GM10266 (cell line): ENCODE measurements at regions not wholly inside any gene's neighbourhood (a gene's known extent, or its start where the extent isn't known, plus 50 kb on each side); places are given as distances from the start of the nearest gene placed in this dataset.
"Not testable (repeated sequence)": the region's sequence is repeated elsewhere in the genome, so short reads cannot be mapped to it uniquely, and the experiment has no call there.

Experiments used
- DNase-seq: peaks from one replicate; pipeline ENCODE4 v3.0.0; 2012; ENCODE audit errors: extremely low spot score
- TF ChIP-seq, protein P1 (sequence below): IDR thresholded peaks from 2 replicates; pipeline ENCODE4 v1.5.1; 2012; ENCODE audit warnings: mild to moderate bottlenecking, low read depth; ENCODE audit not compliant: control insufficient read depth, insufficient read depth; ENCODE audit errors: missing control alignments

DNA sequence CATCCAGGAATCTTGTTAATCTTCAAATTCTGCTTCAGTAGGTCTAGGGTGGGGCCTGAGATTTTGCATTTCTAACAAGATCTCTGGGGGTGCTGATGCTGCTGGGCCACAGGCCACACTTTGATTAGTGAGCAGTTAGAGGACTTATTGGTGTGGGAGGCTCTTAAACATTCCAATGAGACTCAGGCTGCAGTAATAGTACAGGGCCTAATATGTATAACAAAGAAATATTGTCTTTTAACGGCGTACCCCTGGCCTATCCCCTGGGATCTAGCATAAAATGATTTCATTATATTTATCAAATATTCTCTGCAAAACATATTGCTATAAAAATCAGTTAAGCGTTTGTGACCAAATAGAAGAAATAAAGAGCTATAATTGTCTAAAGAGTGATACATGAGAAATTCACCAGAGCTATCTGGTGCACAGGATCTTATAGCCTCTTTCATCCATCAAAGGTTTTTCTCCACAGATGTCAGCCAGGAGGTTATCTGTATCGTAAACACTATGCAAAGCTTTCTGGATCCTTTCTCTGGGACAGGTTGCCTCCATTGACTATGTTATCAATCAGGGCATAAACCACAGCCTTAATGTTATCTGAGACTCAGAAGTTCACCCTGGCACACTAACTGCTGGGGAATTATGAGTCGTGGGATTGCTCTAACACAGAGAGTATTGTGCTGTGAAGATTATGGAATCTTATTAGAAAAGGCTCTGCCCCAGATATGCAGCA, 488.5 kb upstream of the MAP3K7 start:
- TF ChIP-seq, protein P1, sequence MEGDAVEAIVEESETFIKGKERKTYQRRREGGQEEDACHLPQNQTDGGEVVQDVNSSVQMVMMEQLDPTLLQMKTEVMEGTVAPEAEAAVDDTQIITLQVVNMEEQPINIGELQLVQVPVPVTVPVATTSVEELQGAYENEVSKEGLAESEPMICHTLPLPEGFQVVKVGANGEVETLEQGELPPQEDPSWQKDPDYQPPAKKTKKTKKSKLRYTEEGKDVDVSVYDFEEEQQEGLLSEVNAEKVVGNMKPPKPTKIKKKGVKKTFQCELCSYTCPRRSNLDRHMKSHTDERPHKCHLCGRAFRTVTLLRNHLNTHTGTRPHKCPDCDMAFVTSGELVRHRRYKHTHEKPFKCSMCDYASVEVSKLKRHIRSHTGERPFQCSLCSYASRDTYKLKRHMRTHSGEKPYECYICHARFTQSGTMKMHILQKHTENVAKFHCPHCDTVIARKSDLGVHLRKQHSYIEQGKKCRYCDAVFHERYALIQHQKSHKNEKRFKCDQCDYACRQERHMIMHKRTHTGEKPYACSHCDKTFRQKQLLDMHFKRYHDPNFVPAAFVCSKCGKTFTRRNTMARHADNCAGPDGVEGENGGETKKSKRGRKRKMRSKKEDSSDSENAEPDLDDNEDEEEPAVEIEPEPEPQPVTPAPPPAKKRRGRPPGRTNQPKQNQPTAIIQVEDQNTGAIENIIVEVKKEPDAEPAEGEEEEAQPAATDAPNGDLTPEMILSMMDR: no peak
- no peak for DNase-seq

- no peak for DNase-seq
- TF ChIP-seq, protein P1: no peak
Observed at GRCh38 chr6:91063362-91063761, 476.5 kb upstream of the MAP3K7 start.

GRCh38 chr6:91057689-91058088, 470.8 kb upstream of the MAP3K7 start:
- TF ChIP-seq, protein P1: no peak

DNA sequence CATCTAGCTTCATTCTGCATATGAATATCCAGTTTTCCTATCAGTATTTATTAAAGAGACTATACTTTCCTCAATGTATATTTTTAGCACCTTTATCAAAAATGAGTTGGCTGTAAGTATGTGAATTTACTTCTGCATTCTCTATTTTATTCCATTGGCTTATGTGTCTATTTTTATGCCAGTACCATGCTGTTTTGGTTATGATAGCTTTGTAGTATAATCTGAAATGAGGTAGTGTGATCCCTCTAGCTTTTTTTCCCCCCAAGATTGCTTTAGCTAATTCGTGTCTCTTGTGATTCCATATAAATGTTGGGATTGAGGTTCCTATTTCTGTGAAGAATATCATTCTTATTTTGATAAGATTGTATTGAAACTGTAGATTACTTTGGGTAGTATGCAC, 469.1 kb upstream of the MAP3K7 start:
- TF ChIP-seq, protein P1: no peak
- DNase-seq: no peak

More at GRCh38 chr6:91057689-91058088, 470.8 kb upstream of the MAP3K7 start:
- no peak for DNase-seq

DNA sequence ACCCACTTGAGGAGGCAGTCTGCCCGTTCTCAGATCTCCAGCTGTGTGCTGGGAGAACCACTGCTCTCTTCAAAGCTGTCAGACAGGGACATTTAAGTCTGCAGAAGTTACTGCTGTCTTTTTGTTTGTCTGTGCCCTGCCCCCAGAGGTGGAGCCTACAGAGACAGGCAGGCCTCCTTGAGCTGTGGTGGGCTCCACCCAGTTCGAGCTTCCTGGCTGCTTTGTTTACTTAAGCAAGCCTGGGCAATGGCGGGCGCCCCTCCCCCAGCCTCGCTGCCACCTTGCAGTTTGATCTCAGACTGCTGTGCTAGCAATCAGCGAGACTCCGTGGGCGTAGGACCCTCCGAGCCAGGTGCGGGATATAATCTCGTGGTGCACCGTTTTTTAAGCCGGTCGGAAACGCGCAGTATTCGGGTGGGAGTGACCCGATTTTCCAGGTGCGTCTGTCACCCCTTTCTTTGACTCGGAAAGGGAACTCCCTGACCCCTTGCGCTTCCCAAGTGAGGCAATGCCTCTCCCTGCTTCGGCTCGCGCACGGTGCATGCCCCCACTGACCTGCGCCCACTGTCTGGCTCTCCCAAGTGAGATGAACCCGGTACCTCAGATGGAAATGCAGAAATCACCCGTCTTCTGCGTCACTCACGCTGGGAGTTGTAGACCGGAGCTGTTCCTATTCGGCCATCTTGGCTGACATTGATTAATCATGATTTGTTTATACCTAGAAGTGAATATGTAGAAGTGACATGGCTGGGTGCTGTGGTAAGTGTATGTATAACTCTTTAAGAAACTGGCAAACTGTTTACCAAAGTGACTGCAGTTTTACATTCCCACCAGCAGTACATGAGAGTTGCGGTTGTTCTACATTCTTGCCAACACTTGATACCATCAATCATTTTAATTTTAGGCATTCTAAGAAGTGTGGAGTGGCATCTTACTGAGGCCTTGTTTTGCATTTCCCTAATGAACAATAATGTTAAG, 465.9 kb upstream of the MAP3K7 start:
- not testable (repeated sequence) for DNase-seq

- TF ChIP-seq, protein P1: no peak
- DNase-seq: no peak
Observed at GRCh38 chr6:91045161-91045560, 458.3 kb upstream of the MAP3K7 start.

DNA sequence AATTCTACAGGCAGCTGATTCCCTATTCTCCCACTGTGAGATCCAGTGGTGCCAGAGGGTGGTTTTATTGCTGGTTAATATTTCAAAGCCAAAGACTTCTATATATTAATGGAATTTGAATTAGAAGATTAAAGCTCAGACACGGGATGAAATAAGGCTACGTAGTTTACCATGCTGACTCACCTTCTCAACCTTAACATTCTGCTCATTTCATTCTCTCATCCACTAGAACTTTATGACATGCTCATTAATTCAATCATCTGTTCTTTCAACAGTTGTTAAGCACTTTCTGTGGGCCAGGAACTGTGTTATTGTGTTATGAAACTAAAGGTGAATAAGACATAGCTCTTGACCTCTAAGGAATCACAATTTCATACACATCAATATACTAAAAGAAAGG, 456.9 kb upstream of the MAP3K7 start:
- DNase-seq: no peak
- TF ChIP-seq, protein P1: no peak
